Thyroid gland (tissue), 4 donors: ENCODE measurements at regions not wholly inside any gene's neighbourhood (a gene's known extent, or its start where the extent isn't known, plus 50 kb on each side); places are given as distances from the start of the nearest gene placed in this dataset.

ENCODE experiments used
- DNase-seq, 2 donors: peaks; one replicate each; pipeline ENCODE4 v3.0.0-alpha.2; 2019
- H3K27ac ChIP-seq, 3 donors: fragments of 200-600 bp; sonication (generic); 1 replicate in 2 of 3; 2 replicates in 1 of 3; pipeline ENCODE4 v1.5.1; 2016 to 2019; ENCODE audit warnings: mild to moderate bottlenecking in 1 of 3, moderate library complexity in 1 of 3
- H3K27me3 ChIP-seq: fragments of 200-600 bp; sonication (generic); one replicate; pipeline ENCODE4 v1.5.1; 2019
- H3K36me3 ChIP-seq, 2 donors: fragments of 200-600 bp; sonication (generic); one replicate each; pipeline ENCODE4 v1.5.1; 2016 to 2019
- H3K4me1 ChIP-seq, 2 donors: fragments of 200-600 bp; sonication (generic); one replicate each; pipeline ENCODE4 v1.5.1; 2017 to 2019
- H3K4me3 ChIP-seq, 3 donors: fragments of 200-600 bp; sonication (generic); replicated peaks in 1 of 3; 1 replicate in 2 of 3; 2 replicates in 1 of 3; pipeline ENCODE4 v1.5.1; 2016; ENCODE audit warnings: mild to moderate bottlenecking in 1 of 3
- H3K9me3 ChIP-seq: fragments of 200-600 bp; sonication (generic); one replicate; pipeline ENCODE4 v1.5.1; 2017
- POLR2A ChIP-seq, 2 donors: fragments of 450-650 bp; IDR thresholded peaks; one replicate each; pipeline ENCODE4 v1.6.1; 2017; ENCODE audit warnings: antibody characterized with exemption in 2 of 2, mild to moderate bottlenecking in 2 of 2, moderate library complexity in 1 of 2
- whole genome bisulfite sequencing, 2 donors: methylation state at CpG; one replicate each; pipeline ENCODE4 v1.1.5; 2017; 5-methylcytosine and 5-hydroxymethylcytosine counted together
- intact Hi-C: fragments of 100-400 bp; cut with DNase I; formaldehyde crosslinking; loops from one replicate; pipeline ENCODE4 v1.15.1; 2023
- TF ChIP-seq, protein P1 (sequence below), 6 experiments: fragments of 200-600 bp in 3 of 6; fragments of 450-650 bp in 3 of 6; sonication (generic) in 3 of 6; IDR thresholded peaks; one replicate each; pipeline ENCODE4 v1.5.1; 2016 to 2019; ENCODE audit warnings: antibody characterized with exemption in 6 of 6, mild to moderate bottlenecking in 2 of 6, inconsistent platforms in 1 of 6, moderate library complexity in 1 of 6

DNA sequence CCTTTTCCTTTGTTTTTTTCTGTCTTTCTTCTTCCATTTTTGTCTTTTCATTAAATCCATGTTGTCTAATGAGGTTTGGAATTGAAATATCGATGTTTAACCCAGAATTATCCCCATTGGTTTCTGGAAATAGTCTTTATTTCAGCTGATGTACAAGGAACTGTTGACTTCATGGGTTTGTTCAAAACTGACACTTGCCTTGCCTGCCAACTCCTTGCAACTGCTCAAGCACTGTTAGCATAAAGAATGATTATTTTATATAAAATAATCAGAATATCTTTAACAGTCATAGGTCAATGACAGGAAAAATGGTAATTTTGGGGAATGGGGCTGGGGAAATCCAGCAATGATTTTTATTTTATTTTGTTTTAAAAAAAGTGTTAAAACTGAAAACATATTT is 359.6 kb upstream of the LCORL start:
- no peak overlapping the region for H3K27ac ChIP-seq
- H3K4me1 ChIP-seq: no peaks in the 10 kb centered on the region
- no peaks in the 10 kb centered on the region for H3K27me3 ChIP-seq
- TF ChIP-seq POLR2A (IDR thresholded peaks at IDR 0.05): no peak
- TF ChIP-seq, protein P1, sequence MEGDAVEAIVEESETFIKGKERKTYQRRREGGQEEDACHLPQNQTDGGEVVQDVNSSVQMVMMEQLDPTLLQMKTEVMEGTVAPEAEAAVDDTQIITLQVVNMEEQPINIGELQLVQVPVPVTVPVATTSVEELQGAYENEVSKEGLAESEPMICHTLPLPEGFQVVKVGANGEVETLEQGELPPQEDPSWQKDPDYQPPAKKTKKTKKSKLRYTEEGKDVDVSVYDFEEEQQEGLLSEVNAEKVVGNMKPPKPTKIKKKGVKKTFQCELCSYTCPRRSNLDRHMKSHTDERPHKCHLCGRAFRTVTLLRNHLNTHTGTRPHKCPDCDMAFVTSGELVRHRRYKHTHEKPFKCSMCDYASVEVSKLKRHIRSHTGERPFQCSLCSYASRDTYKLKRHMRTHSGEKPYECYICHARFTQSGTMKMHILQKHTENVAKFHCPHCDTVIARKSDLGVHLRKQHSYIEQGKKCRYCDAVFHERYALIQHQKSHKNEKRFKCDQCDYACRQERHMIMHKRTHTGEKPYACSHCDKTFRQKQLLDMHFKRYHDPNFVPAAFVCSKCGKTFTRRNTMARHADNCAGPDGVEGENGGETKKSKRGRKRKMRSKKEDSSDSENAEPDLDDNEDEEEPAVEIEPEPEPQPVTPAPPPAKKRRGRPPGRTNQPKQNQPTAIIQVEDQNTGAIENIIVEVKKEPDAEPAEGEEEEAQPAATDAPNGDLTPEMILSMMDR (IDR thresholded peaks at IDR 0.05): no peak
- intact Hi-C loops: no loop called here
- no peak overlapping the region for H3K4me3 ChIP-seq
- H3K9me3 ChIP-seq: no peaks in the 10 kb centered on the region
- no peaks in the 10 kb centered on the region for H3K36me3 ChIP-seq
- 74 to 76% methylated on average over 1 of the region's 1 CpG for WGBS, 2 donors
- no peak for DNase-seq

- intact Hi-C loops: no loop called here
- TF ChIP-seq POLR2A (IDR thresholded peaks at IDR 0.05): no peak
- TF ChIP-seq, protein P1 (IDR thresholded peaks at IDR 0.05): no peak
- Histone ChIP-seq H3K4me1 (no peaks in the 10 kb centered on the region), H3K36me3 (no peaks in the 10 kb centered on the region), H3K27me3 (no peaks in the 10 kb centered on the region), H3K9me3 (no peaks in the 10 kb centered on the region), H3K27ac (no peak overlapping the region), H3K4me3 (no peak overlapping the region)
- 93% methylated on average over 15 of the region's 15 CpGs for WGBS, 2 donors
- no peak for DNase-seq
These were observed 348.0 kb upstream of the LCORL start for GRCh38 chr4:18369561-18369960.

- Histone ChIP-seq H3K4me3 (no peak overlapping the region), H3K9me3 (no peaks in the 10 kb centered on the region), H3K27ac (no peak overlapping the region), H3K4me1 (no peaks in the 10 kb centered on the region), H3K27me3 (no peaks in the 10 kb centered on the region), H3K36me3 (no peaks in the 10 kb centered on the region)
- TF ChIP-seq, protein P1 (IDR thresholded peaks at IDR 0.05): peak in 2 of 6 experiments; percentile 17 to 20
- no peak for TF ChIP-seq POLR2A (IDR thresholded peaks at IDR 0.05)
- WGBS, 2 donors: 62 to 76% methylated on average over 2 of the region's 2 CpGs
- intact Hi-C loops: no loop called here
- no peak for DNase-seq
These were observed 345.3 kb upstream of the LCORL start for GRCh38 chr4:18366892-18367291.

DNA sequence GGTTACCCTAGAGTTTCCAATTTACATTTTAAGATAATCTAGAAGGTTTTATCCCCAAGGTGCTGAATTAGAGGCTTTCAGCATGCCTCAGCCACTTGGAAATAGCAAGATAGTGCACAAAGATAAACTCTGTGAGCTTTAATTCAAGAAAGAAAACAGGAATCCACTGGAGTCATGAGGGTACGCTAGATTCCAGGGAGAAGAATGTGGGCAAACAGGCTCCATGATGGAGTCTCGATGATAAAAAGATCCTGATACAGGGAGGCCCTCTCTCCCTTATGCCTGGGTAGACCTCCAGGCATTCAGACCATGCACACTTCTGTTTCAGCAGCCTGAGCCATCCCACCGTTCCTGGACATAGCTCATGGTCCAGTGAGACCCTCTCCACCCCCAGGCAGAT is 344.6 kb upstream of the LCORL start:
- no peaks in the 10 kb centered on the region for H3K36me3 ChIP-seq
- intact Hi-C loops: no loop called here
- H3K4me3 ChIP-seq: no peak overlapping the region
- 51 to 55% methylated on average over 3 of the region's 3 CpGs for WGBS, 2 donors
- no peaks in the 10 kb centered on the region for H3K4me1 ChIP-seq
- DNase-seq: no peak
- TF ChIP-seq POLR2A (IDR thresholded peaks at IDR 0.05): no peak
- TF ChIP-seq, protein P1 (IDR thresholded peaks at IDR 0.05): no peak
- no peak overlapping the region for H3K27ac ChIP-seq
- H3K27me3 ChIP-seq: no peaks in the 10 kb centered on the region
- no peaks in the 10 kb centered on the region for H3K9me3 ChIP-seq

- Histone ChIP-seq H3K36me3 (no peaks in the 10 kb centered on the region), H3K4me3 (no peak overlapping the region), H3K9me3 (no peaks in the 10 kb centered on the region), H3K27ac (no peak overlapping the region), H3K4me1 (no peaks in the 10 kb centered on the region), H3K27me3 (no peaks in the 10 kb centered on the region)
- WGBS, 2 donors: 72 to 76% methylated on average over 7 of the region's 7 CpGs
- TF ChIP-seq POLR2A (IDR thresholded peaks at IDR 0.05): no peak
- TF ChIP-seq, protein P1 (IDR thresholded peaks at IDR 0.05): no peak
- intact Hi-C loops: no loop called here
- DNase-seq: no peak
These were observed 322.0 kb upstream of the LCORL start for GRCh38 chr4:18343581-18343980.
